ENCODE measurements at regions not wholly inside any gene's neighbourhood (a gene's known extent, or its start where the extent isn't known, plus 50 kb on each side); places are given as distances from the start of the nearest gene placed in this dataset.

DNA sequence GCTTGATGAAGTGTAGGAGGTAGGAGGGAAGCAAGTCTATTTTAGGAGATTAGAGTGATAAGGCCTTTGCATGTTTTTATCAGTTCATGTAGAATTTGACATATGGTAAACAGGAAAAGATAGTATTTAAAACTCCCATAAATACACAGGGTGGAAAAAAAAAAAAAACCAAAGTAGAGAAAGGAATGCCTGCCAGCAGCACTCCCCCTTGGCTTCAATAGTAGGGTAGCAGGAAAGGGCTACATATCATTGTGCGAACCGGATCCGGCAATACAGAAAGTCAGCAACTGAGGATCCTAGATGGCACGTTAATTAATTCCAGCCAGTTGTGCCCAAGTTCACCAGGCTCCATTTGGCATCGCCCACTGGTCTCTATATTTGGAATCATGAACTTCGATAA lies 159.6 kb upstream of the SMIM21 start:
- H3K36me3 ChIP-seq (replicated peaks in 1 of 2), result no peaks in the 10 kb centered on the region
- H3K4me1 ChIP-seq (replicated peaks in 1 of 2), result no peaks in the 10 kb centered on the region
- no peak overlapping the region for H3K4me3 ChIP-seq
- no peak for TF ChIP-seq POLR2A (IDR thresholded peaks at IDR 0.05)
- TF ChIP-seq, protein P1, sequence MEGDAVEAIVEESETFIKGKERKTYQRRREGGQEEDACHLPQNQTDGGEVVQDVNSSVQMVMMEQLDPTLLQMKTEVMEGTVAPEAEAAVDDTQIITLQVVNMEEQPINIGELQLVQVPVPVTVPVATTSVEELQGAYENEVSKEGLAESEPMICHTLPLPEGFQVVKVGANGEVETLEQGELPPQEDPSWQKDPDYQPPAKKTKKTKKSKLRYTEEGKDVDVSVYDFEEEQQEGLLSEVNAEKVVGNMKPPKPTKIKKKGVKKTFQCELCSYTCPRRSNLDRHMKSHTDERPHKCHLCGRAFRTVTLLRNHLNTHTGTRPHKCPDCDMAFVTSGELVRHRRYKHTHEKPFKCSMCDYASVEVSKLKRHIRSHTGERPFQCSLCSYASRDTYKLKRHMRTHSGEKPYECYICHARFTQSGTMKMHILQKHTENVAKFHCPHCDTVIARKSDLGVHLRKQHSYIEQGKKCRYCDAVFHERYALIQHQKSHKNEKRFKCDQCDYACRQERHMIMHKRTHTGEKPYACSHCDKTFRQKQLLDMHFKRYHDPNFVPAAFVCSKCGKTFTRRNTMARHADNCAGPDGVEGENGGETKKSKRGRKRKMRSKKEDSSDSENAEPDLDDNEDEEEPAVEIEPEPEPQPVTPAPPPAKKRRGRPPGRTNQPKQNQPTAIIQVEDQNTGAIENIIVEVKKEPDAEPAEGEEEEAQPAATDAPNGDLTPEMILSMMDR (IDR thresholded peaks at IDR 0.05), result no peak
- intact Hi-C loops (cut with DNase I), result no loop called here
- DNase-seq, result no peak
- H3K27me3 ChIP-seq, result no peaks in the 10 kb centered on the region
- H3K9me3 ChIP-seq (replicated peaks in 1 of 3), result peaks cover 0 to under 1% (median 0%) of the 10 kb centered on the region in 3 donors
- no peak overlapping the region for H3K27ac ChIP-seq
- 68 to 86% (median 78%) methylated on average over 6 of the region's 6 CpGs for WGBS, 4 donors

DNA sequence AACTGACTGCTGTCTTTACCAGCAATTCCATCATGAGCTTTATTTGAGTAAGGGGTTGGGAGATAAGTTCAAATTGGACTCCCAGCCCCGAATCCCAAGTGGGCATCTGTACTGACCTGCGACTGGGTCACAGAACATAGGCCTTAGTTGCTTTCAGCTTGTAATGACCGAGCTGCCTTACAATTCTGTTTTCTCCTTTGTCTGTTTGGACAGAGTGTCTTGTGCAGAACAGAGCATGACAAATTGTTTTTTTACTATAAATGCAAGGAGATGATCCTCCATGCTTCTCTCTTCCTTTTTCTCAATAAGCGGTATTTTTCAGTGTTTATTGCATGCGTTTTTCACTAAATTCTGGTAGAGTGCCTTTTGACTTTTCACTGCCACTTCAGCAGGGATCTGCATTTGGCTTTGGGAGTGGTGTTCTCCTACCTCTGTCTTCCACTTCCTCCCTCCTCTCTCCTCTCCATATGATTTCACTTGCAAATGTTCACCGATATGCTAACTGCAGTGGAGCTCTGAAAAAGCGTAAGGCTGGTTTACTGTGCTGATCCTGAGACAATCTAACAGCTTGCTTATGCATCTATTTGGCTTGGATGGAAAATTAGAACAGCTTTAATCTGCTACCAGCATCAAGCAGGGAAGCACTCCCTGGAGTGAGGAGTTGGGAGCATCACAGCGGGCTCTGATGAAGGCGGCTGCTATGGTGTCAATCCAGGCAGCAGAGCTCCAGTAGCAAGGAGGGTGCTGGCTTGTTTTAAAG lies 158.8 kb upstream of the SMIM21 start:
- WGBS, 4 donors, result 77 to 82% (median 79%) methylated on average over 9 of the region's 9 CpGs
- Histone ChIP-seq H3K27me3 (no peaks in the 10 kb centered on the region), H3K9me3 (replicated peaks in 1 of 3) (no peaks in the 10 kb centered on the region), H3K27ac (no peak overlapping the region), H3K36me3 (replicated peaks in 1 of 2) (no peaks in the 10 kb centered on the region), H3K4me3 (no peak overlapping the region), H3K4me1 (replicated peaks in 1 of 2) (no peaks in the 10 kb centered on the region)
- no peak for TF ChIP-seq POLR2A (IDR thresholded peaks at IDR 0.05)
- TF ChIP-seq, protein P1 (IDR thresholded peaks at IDR 0.05), result no peak
- no peak for DNase-seq
- intact Hi-C loops (cut with DNase I), result no loop called here

DNA sequence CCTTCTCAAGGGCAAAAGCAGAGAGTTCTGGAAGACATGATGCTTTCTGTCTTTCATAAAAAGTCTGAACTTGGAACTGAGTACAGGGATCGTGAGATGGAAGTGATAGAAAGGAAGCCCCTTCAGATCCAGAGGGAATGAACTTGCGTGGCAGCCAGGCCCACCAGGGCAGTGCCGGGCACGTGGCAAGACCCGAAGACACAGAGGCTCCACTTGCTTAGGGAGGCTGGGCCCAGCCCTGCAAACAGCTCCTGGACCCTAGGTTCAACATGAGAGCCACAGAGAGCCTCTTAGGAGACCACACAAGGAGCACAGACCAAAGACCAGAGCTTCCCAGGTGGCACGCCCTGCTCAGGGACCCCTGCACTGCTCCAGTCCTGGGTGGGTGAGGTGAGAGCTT lies 155.4 kb upstream of the SMIM21 start:
- Histone ChIP-seq H3K27ac (no peak overlapping the region), H3K27me3 (no peaks in the 10 kb centered on the region), H3K4me3 (no peak overlapping the region), H3K36me3 (replicated peaks in 1 of 2) (no peaks in the 10 kb centered on the region), H3K4me1 (replicated peaks in 1 of 2) (no peaks in the 10 kb centered on the region), H3K9me3 (replicated peaks in 1 of 3) (no peaks in the 10 kb centered on the region)
- intact Hi-C loops (cut with DNase I), result no loop called here
- WGBS, 4 donors, result 79 to 87% (median 84%) methylated on average over 5 to 6 of the region's 6 CpGs
- no peak for TF ChIP-seq POLR2A (IDR thresholded peaks at IDR 0.05)
- TF ChIP-seq, protein P1 (IDR thresholded peaks at IDR 0.05), result no peak
- DNase-seq, result no peak

DNA sequence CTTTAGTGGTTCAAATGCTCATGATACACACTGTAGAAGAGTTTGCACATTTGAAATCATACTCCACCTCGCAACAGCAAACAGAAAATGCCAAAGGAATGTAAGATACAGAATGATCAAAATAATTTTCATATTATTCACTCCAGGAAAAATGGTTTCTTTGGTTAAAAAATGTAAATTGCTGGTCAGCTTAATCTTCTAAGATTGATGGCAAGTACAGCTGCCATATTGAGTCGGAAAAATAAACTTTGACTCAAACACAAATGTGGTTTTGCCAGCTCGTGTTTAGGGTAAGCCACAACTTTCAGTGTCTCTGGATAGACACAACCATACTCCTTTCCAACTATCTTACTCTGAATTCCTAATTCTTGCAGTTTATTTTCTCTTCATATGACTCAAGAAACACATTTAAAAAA lies 154.9 kb upstream of the SMIM21 start:
- no peaks in the 10 kb centered on the region for H3K4me1 ChIP-seq (replicated peaks in 1 of 2)
- intact Hi-C loops (cut with DNase I), result no loop called here
- no peaks in the 10 kb centered on the region for H3K36me3 ChIP-seq (replicated peaks in 1 of 2)
- no peaks in the 10 kb centered on the region for H3K27me3 ChIP-seq
- H3K9me3 ChIP-seq (replicated peaks in 1 of 3), result no peaks in the 10 kb centered on the region
- H3K4me3 ChIP-seq, result no peak overlapping the region
- TF ChIP-seq POLR2A (IDR thresholded peaks at IDR 0.05), result no peak
- TF ChIP-seq, protein P1 (IDR thresholded peaks at IDR 0.05), result no peak
- 60 to 83% (median 78%) methylated on average over 3 of the region's 3 CpGs for WGBS, 4 donors
- no peak overlapping the region for H3K27ac ChIP-seq
- DNase-seq, result no peak

Data from adrenal gland (tissue), 9 donors.